ENCODE measurements at regions not wholly inside any gene's neighbourhood (a gene's known extent, or its start where the extent isn't known, plus 50 kb on each side); places are given as distances from the start of the nearest gene placed in this dataset.

GRCh38 chr4:111937368-111937767 is 207.9 kb upstream of the FAM241A start:
- Histone ChIP-seq H3K4me3 (IDR thresholded peaks at IDR 0.05; ENCODE audit: insufficient read depth, low read depth, low read length) (no peak overlapping the region), H3K27me3 (ENCODE audit: insufficient read depth, low read depth) (no peaks in the 10 kb centered on the region; the same call in 1 of the 2 replicates), H3K36me3 (ENCODE audit: insufficient read depth) (no peaks in the 10 kb centered on the region), H3K9ac (no peak overlapping the region), H3K79me2 (ENCODE audit: insufficient read depth, low read depth) (no peaks in the 10 kb centered on the region), H3K4me2 (no peak overlapping the region), H4K20me1 (ENCODE audit: insufficient read depth) (no peaks in the 10 kb centered on the region), H3K27ac (no peak overlapping the region), H2AFZ (ENCODE audit: low read depth) (no peak overlapping the region), H3K4me1 (ENCODE audit: low read depth, poor library complexity, severe bottlenecking) (no peaks in the 10 kb centered on the region)
- peak; percentile 57 for TF ChIP-seq CTCF (conservative IDR thresholded peaks at IDR 0.05; ENCODE audit: low read depth, low read length)

- Histone ChIP-seq H3K27ac (no peak overlapping the region), H3K4me3 (IDR thresholded peaks at IDR 0.05; ENCODE audit: insufficient read depth, low read depth, low read length) (no peak overlapping the region), H3K36me3 (ENCODE audit: insufficient read depth) (no peaks in the 10 kb centered on the region), H2AFZ (ENCODE audit: low read depth) (no peak overlapping the region), H4K20me1 (ENCODE audit: insufficient read depth) (no peaks in the 10 kb centered on the region), H3K79me2 (ENCODE audit: insufficient read depth, low read depth) (no peaks in the 10 kb centered on the region), H3K27me3 (ENCODE audit: insufficient read depth, low read depth) (no peaks in the 10 kb centered on the region), H3K4me2 (no peak overlapping the region), H3K4me1 (ENCODE audit: low read depth, poor library complexity, severe bottlenecking) (no peaks in the 10 kb centered on the region), H3K9ac (no peak overlapping the region)
- TF ChIP-seq CTCF (conservative IDR thresholded peaks at IDR 0.05; ENCODE audit: low read depth, low read length), result no peak
Measured at GRCh38 chr4:111941957-111942356, 203.3 kb upstream of the FAM241A start.

GRCh38 chr4:111943796-111944203 is 201.5 kb upstream of the FAM241A start:
- Histone ChIP-seq H3K36me3 (ENCODE audit: insufficient read depth) (no peaks in the 10 kb centered on the region; the same call in 1 of the 2 replicates), H3K4me1 (ENCODE audit: low read depth, poor library complexity, severe bottlenecking) (no peaks in the 10 kb centered on the region), H4K20me1 (ENCODE audit: insufficient read depth) (no peaks in the 10 kb centered on the region), H3K4me3 (IDR thresholded peaks at IDR 0.05; ENCODE audit: insufficient read depth, low read depth, low read length) (no peak overlapping the region), H2AFZ (ENCODE audit: low read depth) (no peak overlapping the region; the same call in 1 of the 2 replicates), H3K9ac (no peak overlapping the region), H3K4me2 (no peak overlapping the region), H3K27me3 (ENCODE audit: insufficient read depth, low read depth) (no peaks in the 10 kb centered on the region), H3K27ac (no peak overlapping the region), H3K79me2 (ENCODE audit: insufficient read depth, low read depth) (no peaks in the 10 kb centered on the region)
- TF ChIP-seq CTCF (conservative IDR thresholded peaks at IDR 0.05; ENCODE audit: low read depth, low read length), result peak; percentile 44; the same call in 1 of the 2 replicates

GRCh38 chr4:111945014-111945413 is 200.2 kb upstream of the FAM241A start:
- H3K27ac ChIP-seq, result no peak overlapping the region
- no peaks in the 10 kb centered on the region for H3K79me2 ChIP-seq (ENCODE audit: insufficient read depth, low read depth)
- no peaks in the 10 kb centered on the region for H3K27me3 ChIP-seq (ENCODE audit: insufficient read depth, low read depth)
- no peak overlapping the region for H2AFZ ChIP-seq (ENCODE audit: low read depth)
- no peak overlapping the region for H3K4me3 ChIP-seq (IDR thresholded peaks at IDR 0.05; ENCODE audit: insufficient read depth, low read depth, low read length)
- no peaks in the 10 kb centered on the region; the same call in 1 of the 2 replicates for H3K36me3 ChIP-seq (ENCODE audit: insufficient read depth)
- H3K4me1 ChIP-seq (ENCODE audit: low read depth, poor library complexity, severe bottlenecking), result no peaks in the 10 kb centered on the region
- no peak for TF ChIP-seq CTCF (conservative IDR thresholded peaks at IDR 0.05; ENCODE audit: low read depth, low read length)
- H3K9ac ChIP-seq, result no peak overlapping the region
- no peak overlapping the region for H3K4me2 ChIP-seq
- H4K20me1 ChIP-seq (ENCODE audit: insufficient read depth), result no peaks in the 10 kb centered on the region
